ENCODE measurements at regions not wholly inside any gene's neighbourhood (a gene's known extent, or its start where the extent isn't known, plus 50 kb on each side); places are given as distances from the start of the nearest gene placed in this dataset.

GRCh38 chr10:44557596-44558191 is 172.8 kb upstream of the CXCL12 start:
- Histone ChIP-seq H3K4me1 (ENCODE audit: insufficient read depth, low read length) (peaks cover 5% of the 10 kb centered on the region), H2AFZ (ENCODE audit: low read length) (no peak overlapping the region), H3K27me3 (ENCODE audit: insufficient read depth, low read length) (no peaks in the 10 kb centered on the region), H3K79me2 (ENCODE audit: insufficient read depth, low read length) (no peaks in the 10 kb centered on the region), H3K4me3 (ENCODE audit: insufficient read depth, low read length) (no peak overlapping the region), H3K36me3 (ENCODE audit: insufficient read depth, low read length) (no peaks in the 10 kb centered on the region), H3K27ac (ENCODE audit: low read depth, low read length) (no peak overlapping the region), H3K4me2 (ENCODE audit: insufficient read depth, low read length) (no peak overlapping the region), H4K20me1 (ENCODE audit: insufficient read depth, low read length) (no peaks in the 10 kb centered on the region), H3K9me3 (ENCODE audit: low read depth, low read length) (no peaks in the 10 kb centered on the region)
- TF ChIP-seq CTCF (IDR thresholded peaks at IDR 0.05; ENCODE audit: extremely low read depth, low read depth, low read length) = no peak
- DNase-seq (ENCODE audit: insufficient read length, low spot score, missing footprints) = no peak

- no peaks in the 10 kb centered on the region for H3K27me3 ChIP-seq (ENCODE audit: insufficient read depth, low read length)
- no peak for DNase-seq (ENCODE audit: insufficient read length, low spot score, missing footprints)
Measured at GRCh38 chr10:44558521-44558920, 173.6 kb upstream of the CXCL12 start.

GRCh38 chr10:44564361-44564760 is 179.5 kb upstream of the CXCL12 start:
- TF ChIP-seq CTCF (IDR thresholded peaks at IDR 0.05; ENCODE audit: extremely low read depth, low read depth, low read length) = no peak
- no peaks in the 10 kb centered on the region for H3K27me3 ChIP-seq (ENCODE audit: insufficient read depth, low read length)
- H3K36me3 ChIP-seq (ENCODE audit: insufficient read depth, low read length) = no peaks in the 10 kb centered on the region
- no peaks in the 10 kb centered on the region for H3K79me2 ChIP-seq (ENCODE audit: insufficient read depth, low read length)
- peaks cover 23% of the 10 kb centered on the region for H3K4me1 ChIP-seq (ENCODE audit: insufficient read depth, low read length)
- H3K9me3 ChIP-seq (ENCODE audit: low read depth, low read length) = no peaks in the 10 kb centered on the region
- no peak overlapping the region for H3K4me3 ChIP-seq (ENCODE audit: insufficient read depth, low read length)
- no peaks in the 10 kb centered on the region for H4K20me1 ChIP-seq (ENCODE audit: insufficient read depth, low read length)
- no peak for DNase-seq (ENCODE audit: insufficient read length, low spot score, missing footprints)
- H2AFZ ChIP-seq (ENCODE audit: low read length) = no peak overlapping the region
- H3K27ac ChIP-seq (ENCODE audit: low read depth, low read length) = no peak overlapping the region
- no peak overlapping the region for H3K4me2 ChIP-seq (ENCODE audit: insufficient read depth, low read length)

More at GRCh38 chr10:44558521-44558920, 173.6 kb upstream of the CXCL12 start:
- TF ChIP-seq CTCF (IDR thresholded peaks at IDR 0.05; ENCODE audit: extremely low read depth, low read depth, low read length) = no peak
- Histone ChIP-seq H3K79me2 (ENCODE audit: insufficient read depth, low read length) (no peaks in the 10 kb centered on the region), H2AFZ (ENCODE audit: low read length) (no peak overlapping the region), H3K4me1 (ENCODE audit: insufficient read depth, low read length) (peaks cover 5% of the 10 kb centered on the region), H3K4me3 (ENCODE audit: insufficient read depth, low read length) (no peak overlapping the region), H3K27ac (ENCODE audit: low read depth, low read length) (no peak overlapping the region), H4K20me1 (ENCODE audit: insufficient read depth, low read length) (no peaks in the 10 kb centered on the region), H3K9me3 (ENCODE audit: low read depth, low read length) (no peaks in the 10 kb centered on the region), H3K36me3 (ENCODE audit: insufficient read depth, low read length) (no peaks in the 10 kb centered on the region), H3K4me2 (ENCODE audit: insufficient read depth, low read length) (no peak overlapping the region)

- H3K4me3 ChIP-seq (ENCODE audit: insufficient read depth, low read length) = no peak overlapping the region
- peaks cover 26% of the 10 kb centered on the region for H3K4me1 ChIP-seq (ENCODE audit: insufficient read depth, low read length)
- no peak overlapping the region for H2AFZ ChIP-seq (ENCODE audit: low read length)
- no peaks in the 10 kb centered on the region for H3K9me3 ChIP-seq (ENCODE audit: low read depth, low read length)
- H3K4me2 ChIP-seq (ENCODE audit: insufficient read depth, low read length) = no peak overlapping the region
- no peak for DNase-seq (ENCODE audit: insufficient read length, low spot score, missing footprints)
- H3K27ac ChIP-seq (ENCODE audit: low read depth, low read length) = no peak overlapping the region
- H4K20me1 ChIP-seq (ENCODE audit: insufficient read depth, low read length) = no peaks in the 10 kb centered on the region
- no peaks in the 10 kb centered on the region for H3K36me3 ChIP-seq (ENCODE audit: insufficient read depth, low read length)
- no peaks in the 10 kb centered on the region for H3K27me3 ChIP-seq (ENCODE audit: insufficient read depth, low read length)
- no peak for TF ChIP-seq CTCF (IDR thresholded peaks at IDR 0.05; ENCODE audit: extremely low read depth, low read depth, low read length)
- no peaks in the 10 kb centered on the region for H3K79me2 ChIP-seq (ENCODE audit: insufficient read depth, low read length)
Measured at GRCh38 chr10:44564790-44565189, 179.9 kb upstream of the CXCL12 start.
